Naive thymus-derived CD8-positive, alpha-beta T cell (primary cell): ENCODE measurements at regions not wholly inside any gene's neighbourhood (a gene's known extent, or its start where the extent isn't known, plus 50 kb on each side); places are given as distances from the start of the nearest gene placed in this dataset.
"Not testable (repeated sequence)": the region's sequence is repeated elsewhere in the genome, so short reads cannot be mapped to it uniquely, and the experiment has no call there.

Source experiments
- ATAC-seq, 2 donors: fragments of 150-1000 bp; cut with Tn5 transposase in 1 of 2; sonication (Bioruptor Pico), chemical (Tn5 transposase) in 1 of 2; 1 replicate in 1 of 2; 2 replicates in 1 of 2; pipeline ENCODE4 v1.10.0; 2021; ENCODE audit warnings: mild to moderate bottlenecking in 2 of 2, moderate library complexity in 2 of 2
- POLR2A ChIA-PET: fragments of 350-600 bp; sonication (Branson Sonifier 250); formaldehyde crosslinking; loops from one replicate; lab custom pipeline; 2021; ENCODE audit warnings: antibody characterized with exemption; lab: Charles Lee
- DNase-seq, 10 donors: peaks; one replicate each; pipeline versions ENCODE4 v3.0.0 to v3.0.0-alpha.2; 2020 to 2022
- H3K27ac Mint-ChIP-seq, 10 donors: one replicate each; pipeline ENCODE4 v1.8.0; 2020 to 2022; ENCODE audit warnings: mild to moderate bottlenecking in 10 of 10, mixed read lengths in 10 of 10, moderate library complexity in 4 of 10, inconsistent platforms in 1 of 10
- H3K27me3 Mint-ChIP-seq, 5 donors: one replicate each; pipeline ENCODE4 v1.8.0; 2021 to 2022; ENCODE audit warnings: mixed read lengths in 5 of 5
- H3K36me3 Mint-ChIP-seq, 3 donors: one replicate each; pipeline ENCODE4 v1.8.0; 2020 to 2022; ENCODE audit warnings: mixed read lengths in 3 of 3, mild to moderate bottlenecking in 2 of 3, inconsistent platforms in 1 of 3
- H3K4me1 Mint-ChIP-seq, 4 donors: one replicate each; pipeline ENCODE4 v1.8.0; 2021 to 2022; ENCODE audit warnings: mixed read lengths in 4 of 4
- H3K4me3 Mint-ChIP-seq, 10 donors: one replicate each; pipeline ENCODE4 v1.8.0; 2020 to 2022; ENCODE audit warnings: mild to moderate bottlenecking in 10 of 10, mixed read lengths in 10 of 10, moderate library complexity in 6 of 10, inconsistent platforms in 1 of 10
- H3K9me3 Mint-ChIP-seq, 9 donors: one replicate each; pipeline ENCODE4 v1.8.0; 2020 to 2022; ENCODE audit warnings: mixed read lengths in 9 of 9, mild to moderate bottlenecking in 3 of 9, inconsistent platforms in 1 of 9, moderate library complexity in 1 of 9

DNA sequence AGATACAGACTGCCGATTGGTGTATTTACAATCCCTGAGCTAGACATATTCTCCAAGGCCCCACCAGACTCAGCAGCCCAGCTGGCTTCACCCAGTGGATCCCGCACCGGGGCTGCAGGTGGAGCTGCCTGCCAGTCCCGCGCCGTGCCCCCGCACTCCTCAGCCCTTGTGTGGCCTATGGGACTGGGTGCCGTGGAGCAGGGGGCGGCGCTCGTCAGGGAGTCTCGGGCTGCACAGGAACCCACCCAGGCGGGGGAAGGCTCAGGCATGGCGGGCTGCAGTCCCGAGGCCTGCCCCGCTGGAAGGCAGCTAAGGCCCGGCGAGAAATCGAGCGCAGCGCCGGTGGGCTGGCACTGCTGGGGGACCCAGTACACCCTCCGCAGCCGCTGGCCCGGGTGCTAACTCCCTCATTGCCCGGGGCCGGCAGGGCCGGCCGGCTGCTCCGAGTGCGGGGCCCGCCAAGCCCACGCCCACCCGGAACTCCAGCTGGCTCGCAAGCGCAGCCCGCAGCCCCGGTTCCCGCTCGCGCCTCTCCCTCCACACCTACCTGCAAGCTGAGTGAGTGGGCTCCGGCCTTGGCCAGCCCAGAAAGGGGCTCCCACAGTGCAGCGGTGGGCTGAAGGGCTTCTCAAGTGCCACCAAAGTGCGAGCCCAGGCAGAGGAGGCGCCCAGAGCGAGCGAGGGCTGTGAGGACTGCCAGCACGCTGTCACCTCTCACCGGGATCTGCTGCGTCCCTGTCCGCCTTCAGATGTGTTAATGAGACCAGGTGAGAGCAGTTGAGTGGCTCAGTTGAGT, 137.8 kb upstream of the LCORL start:
- H3K27ac Mint-ChIP-seq, H3K36me3 Mint-ChIP-seq, H3K4me3 Mint-ChIP-seq, POLR2A ChIA-PET, DNase-seq, ATAC-seq, H3K4me1 Mint-ChIP-seq: not testable (repeated sequence)
- H3K27me3 Mint-ChIP-seq, result peaks cover 2 to 19% (median 9%) of the 10 kb centered on the region in 5 donors
- peaks cover 0 to 15% (median 6%) of the 10 kb centered on the region in 9 donors for H3K9me3 Mint-ChIP-seq

DNA sequence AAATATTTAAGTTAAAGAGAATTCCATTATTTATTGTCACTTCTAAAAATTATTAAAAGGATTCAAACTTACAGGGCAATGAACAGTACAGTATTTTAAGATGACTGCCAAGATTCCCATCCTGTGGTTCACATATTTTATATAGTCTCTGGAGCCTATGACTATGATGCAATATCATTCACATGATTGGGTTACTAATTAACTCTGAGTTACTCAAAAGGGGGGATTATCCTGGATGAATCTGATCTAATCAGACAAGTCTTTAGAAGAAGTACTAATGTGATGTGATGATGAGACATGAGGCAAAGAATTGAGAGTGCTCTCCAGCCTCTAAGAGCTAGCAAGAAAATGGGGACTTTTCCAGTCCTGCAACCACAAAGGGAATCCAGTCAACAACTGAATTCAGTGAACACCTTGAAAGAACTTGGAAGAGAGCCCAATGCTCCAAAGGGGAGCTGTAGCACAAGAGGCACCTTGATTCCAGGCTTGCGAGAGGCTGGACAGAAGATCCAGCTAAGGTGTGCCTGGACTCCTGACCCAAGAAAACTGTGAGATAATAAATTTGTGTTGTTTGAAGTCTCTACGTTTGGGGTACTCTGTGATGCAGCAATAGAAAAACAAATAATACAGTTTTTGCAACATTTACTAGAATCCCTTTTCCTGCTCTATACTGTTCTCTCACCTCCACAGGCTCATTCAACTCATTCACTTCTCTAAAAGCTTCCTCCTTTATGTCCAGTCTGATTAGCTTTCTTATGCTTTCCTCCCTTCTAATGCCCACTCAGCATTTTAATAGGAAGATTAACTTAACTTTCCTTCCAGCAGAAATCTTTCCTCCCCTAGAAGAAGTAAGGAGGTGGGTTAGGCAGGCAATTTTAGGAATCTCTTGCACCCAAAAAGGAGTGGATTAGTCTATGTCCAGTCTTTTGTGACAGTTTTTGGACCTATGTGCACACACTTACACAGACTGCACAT, 133.8 kb upstream of the LCORL start:
- POLR2A ChIA-PET, result no interaction called here
- ATAC-seq (no peak), DNase-seq (no peak)
- Mint-ChIP-seq H3K27ac (no peak overlapping the region), H3K4me1 (no peaks in the 10 kb centered on the region), H3K27me3 (peaks cover 0 to 4% (median 1%) of the 10 kb centered on the region in 5 donors), H3K9me3 (peaks cover 0 to 9% (median 0%) of the 10 kb centered on the region in 9 donors), H3K36me3 (no peaks in the 10 kb centered on the region), H3K4me3 (no peak overlapping the region)

DNA sequence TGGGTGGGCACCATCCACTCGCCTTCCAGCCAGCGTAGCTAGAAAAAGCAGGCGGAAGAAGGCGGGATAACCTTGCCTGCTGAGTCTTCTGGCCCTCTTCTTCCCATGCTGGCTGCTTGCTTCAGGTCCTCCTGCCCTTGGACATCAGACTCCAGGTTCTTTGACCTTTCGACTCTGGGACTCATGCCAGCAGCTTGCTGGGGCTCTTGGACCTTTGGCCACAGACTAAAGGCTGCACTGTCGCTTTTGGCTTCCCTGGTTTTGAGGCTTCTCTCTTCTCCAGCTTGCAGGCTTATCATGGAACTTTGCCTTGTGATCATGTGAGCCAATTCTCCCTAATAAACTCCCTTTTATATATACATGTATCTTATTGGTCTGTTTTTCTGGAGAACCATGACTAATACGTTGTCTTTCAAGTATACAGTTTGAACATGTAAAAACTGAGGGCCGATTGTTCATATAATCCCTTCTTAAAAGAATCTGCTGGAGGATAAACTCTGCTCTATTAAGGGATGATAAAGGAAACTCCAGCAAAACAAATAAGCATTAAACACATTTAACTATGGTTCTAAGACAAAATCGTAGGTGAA, 116.6 kb upstream of the LCORL start:
- ATAC-seq (no peak), DNase-seq (no peak)
- POLR2A ChIA-PET, result no interaction called here
- Mint-ChIP-seq H3K27me3 (peaks cover 5 to 19% (median 6%) of the 10 kb centered on the region in 5 donors), H3K9me3 (peaks cover 0 to 9% (median 0%) of the 10 kb centered on the region in 9 donors), H3K36me3 (no peaks in the 10 kb centered on the region), H3K4me3 (no peak overlapping the region), H3K27ac (no peak overlapping the region), H3K4me1 (no peaks in the 10 kb centered on the region)

DNA sequence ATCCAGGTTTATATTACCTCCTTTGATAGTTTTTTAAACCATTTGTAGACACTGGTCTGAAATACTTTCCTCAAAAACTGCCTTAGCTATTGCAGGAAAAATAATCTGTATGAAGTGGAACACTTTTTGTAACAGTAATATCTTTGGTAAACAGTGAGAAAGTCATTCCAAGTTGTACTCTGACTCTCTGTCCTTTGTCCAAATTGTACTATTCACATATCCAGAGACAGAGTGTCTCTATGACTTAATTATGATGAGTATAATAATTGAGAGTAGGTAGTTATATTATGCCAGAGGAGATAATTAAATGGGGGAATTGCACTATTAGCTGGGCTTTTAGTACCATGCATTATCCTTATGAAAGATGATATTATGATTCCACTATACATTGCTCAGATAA, 112.6 kb upstream of the LCORL start:
- no peaks in the 10 kb centered on the region for H3K36me3 Mint-ChIP-seq
- DNase-seq (no peak), ATAC-seq (no peak)
- no peak overlapping the region for H3K4me3 Mint-ChIP-seq
- H3K9me3 Mint-ChIP-seq, result peaks cover 0 to 9% (median 0%) of the 10 kb centered on the region in 9 donors
- H3K27me3 Mint-ChIP-seq, result peaks cover 13 to 38% (median 15%) of the 10 kb centered on the region in 5 donors
- no peak overlapping the region for H3K27ac Mint-ChIP-seq
- no peaks in the 10 kb centered on the region for H3K4me1 Mint-ChIP-seq
- POLR2A ChIA-PET, result no interaction called here

DNA sequence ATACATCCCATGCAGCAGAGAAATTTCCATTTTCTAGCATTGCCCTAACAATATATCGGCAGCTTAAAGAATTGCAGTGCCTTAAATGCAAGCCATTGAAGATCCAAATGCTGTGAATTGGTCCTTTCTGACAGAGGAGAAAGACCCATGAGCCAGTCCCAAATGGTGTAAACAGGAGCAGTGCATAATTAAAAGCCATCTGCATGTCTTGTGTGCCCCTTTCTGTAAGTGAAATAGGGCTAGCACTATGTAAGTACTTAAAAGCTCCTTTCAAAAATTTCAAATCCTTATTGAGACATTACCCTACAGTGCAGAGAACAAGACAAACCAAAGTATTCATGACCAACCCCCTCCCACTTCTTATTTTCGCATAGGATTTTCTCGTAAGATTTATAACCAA, 108.7 kb upstream of the LCORL start:
- peaks cover 0 to 9% (median 0%) of the 10 kb centered on the region in 9 donors for H3K9me3 Mint-ChIP-seq
- H3K27ac Mint-ChIP-seq, result no peak overlapping the region
- DNase-seq (no peak), ATAC-seq (no peak)
- POLR2A ChIA-PET, result no interaction called here
- peaks cover 14 to 47% (median 20%) of the 10 kb centered on the region in 5 donors for H3K27me3 Mint-ChIP-seq
- H3K4me3 Mint-ChIP-seq, result no peak overlapping the region
- no peaks in the 10 kb centered on the region for H3K36me3 Mint-ChIP-seq
- no peaks in the 10 kb centered on the region for H3K4me1 Mint-ChIP-seq

DNA sequence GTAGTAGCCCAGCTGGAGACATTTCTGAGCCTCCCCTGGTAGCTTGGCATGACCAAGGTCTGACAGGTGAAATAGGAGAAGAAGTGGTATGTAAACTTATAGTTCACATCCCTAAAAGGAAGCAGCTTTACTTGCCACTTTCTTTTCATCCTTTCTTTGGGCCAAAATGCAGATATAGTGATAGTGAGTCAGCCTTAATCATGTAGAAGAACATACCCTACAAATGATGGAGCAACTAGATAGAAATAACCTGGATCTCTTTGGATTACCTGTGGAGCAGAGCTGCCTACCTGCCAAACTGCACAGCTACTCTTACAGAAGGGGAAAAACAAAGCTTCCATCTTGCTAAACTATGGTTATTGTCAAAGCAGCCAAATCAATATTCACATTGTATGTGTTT, 106.7 kb upstream of the LCORL start:
- Mint-ChIP-seq H3K36me3 (no peaks in the 10 kb centered on the region), H3K27ac (no peak overlapping the region), H3K9me3 (no peaks in the 10 kb centered on the region), H3K4me1 (no peaks in the 10 kb centered on the region), H3K27me3 (peaks cover 12 to 29% (median 14%) of the 10 kb centered on the region in 5 donors), H3K4me3 (no peak overlapping the region)
- DNase-seq, result no peak
- POLR2A ChIA-PET, result no interaction called here
- no peak for ATAC-seq

DNA sequence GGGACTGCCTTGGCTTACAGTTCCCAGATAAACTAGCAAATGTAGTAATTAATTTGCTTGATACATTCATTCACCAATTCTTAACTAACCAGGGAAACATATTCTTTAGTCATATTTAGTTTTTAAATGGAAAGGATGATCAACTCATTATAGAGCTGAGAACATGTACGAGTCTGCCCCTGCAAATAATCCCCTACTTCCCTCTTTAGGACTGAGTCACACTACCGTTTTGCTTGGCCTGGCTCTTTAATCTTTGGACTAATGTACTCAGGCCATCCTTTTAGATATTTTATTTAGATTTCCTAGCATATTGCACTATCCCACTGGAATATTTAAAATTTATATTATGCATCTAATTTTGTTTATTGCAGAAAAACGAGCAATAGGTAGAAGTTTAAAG, 105.5 kb upstream of the LCORL start:
- POLR2A ChIA-PET, result no interaction called here
- no peak for DNase-seq
- H3K27ac Mint-ChIP-seq, result no peak overlapping the region
- H3K27me3 Mint-ChIP-seq, result peaks cover 10 to 17% (median 13%) of the 10 kb centered on the region in 5 donors
- no peaks in the 10 kb centered on the region for H3K36me3 Mint-ChIP-seq
- ATAC-seq, result no peak
- no peaks in the 10 kb centered on the region for H3K9me3 Mint-ChIP-seq
- no peak overlapping the region for H3K4me3 Mint-ChIP-seq
- H3K4me1 Mint-ChIP-seq, result no peaks in the 10 kb centered on the region

DNA sequence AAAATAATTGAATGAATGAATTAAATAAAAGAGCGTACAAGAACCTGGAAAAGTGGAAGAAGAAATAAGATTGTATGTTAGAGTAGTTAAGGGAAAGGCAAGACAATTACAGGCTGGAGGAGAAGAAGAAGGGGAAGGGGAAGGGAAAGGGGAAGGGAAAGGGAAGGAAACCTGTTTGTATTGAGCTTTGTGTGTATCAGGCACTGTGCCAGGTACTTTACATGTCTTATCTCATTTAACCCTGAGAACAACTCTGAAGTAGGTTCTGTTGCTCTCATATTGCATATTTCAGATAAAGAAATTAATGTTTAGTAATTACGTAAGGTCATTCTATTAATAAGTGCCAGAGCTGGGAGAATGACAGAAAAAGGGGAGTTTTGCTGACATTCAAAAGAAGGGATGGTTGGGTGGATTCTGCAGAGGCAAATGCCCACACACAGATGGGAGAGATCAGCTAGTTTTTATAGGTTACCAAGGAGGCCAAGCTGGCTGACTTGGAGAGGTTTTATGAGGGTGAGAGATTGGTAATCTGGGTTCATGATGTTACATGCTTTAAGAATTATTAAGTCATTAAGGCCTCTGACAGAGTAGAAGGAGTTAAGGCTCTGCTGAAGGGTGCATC, 92.3 kb upstream of the LCORL start:
- Mint-ChIP-seq H3K36me3 (no peaks in the 10 kb centered on the region), H3K4me1 (no peaks in the 10 kb centered on the region), H3K27ac (no peak overlapping the region), H3K9me3 (no peaks in the 10 kb centered on the region), H3K4me3 (no peak overlapping the region), H3K27me3 (peaks cover 15 to 70% (median 25%) of the 10 kb centered on the region in 5 donors)
- no peak for ATAC-seq
- POLR2A ChIA-PET, result no interaction called here
- no peak for DNase-seq

DNA sequence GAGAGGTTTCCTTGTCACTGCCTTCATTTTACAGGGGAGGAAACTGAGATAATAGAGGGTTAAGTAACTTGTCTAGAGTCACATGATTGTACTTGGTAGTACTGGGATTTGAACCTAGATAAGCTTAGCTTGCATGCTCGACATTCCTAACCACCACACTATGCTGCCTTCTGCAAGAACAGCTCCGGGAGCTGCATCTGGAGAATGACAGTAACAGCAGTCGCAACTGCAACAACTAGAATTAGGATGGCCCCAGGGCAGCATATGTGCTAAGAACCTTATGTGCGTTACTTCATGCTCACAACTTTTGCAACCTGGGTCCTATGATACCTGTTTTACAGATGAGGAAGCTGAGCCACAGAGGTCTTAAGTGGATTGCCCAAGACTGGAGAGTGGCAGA, 89.5 kb upstream of the LCORL start:
- H3K4me3 Mint-ChIP-seq, result no peak overlapping the region
- DNase-seq, result no peak
- H3K36me3 Mint-ChIP-seq, result no peaks in the 10 kb centered on the region
- no peaks in the 10 kb centered on the region for H3K9me3 Mint-ChIP-seq
- H3K4me1 Mint-ChIP-seq, result no peaks in the 10 kb centered on the region
- peaks cover 12 to 48% (median 20%) of the 10 kb centered on the region in 5 donors for H3K27me3 Mint-ChIP-seq
- POLR2A ChIA-PET, result no interaction called here
- ATAC-seq, result no peak
- no peak overlapping the region for H3K27ac Mint-ChIP-seq

DNA sequence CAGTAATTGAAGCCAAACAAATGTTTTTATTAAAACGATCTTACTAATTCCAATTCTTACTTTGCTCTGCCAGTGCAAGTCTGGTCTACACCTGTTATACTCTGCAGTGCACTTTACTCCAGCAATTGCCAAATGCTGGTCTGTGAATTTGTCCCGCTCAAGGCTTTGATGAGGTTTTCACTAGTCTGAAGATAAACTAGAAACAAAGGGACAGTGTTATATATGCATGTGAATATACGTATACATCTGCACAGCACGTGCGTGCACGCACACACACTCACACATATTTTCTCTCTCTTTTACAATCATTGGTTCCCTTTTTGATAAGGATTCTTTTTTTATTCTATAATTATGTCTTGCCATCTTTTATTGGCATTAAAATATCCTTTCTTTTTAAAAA, 88.5 kb upstream of the LCORL start:
- Mint-ChIP-seq H3K4me3 (no peak overlapping the region), H3K4me1 (no peaks in the 10 kb centered on the region), H3K27me3 (peaks cover 12 to 48% (median 20%) of the 10 kb centered on the region in 5 donors), H3K36me3 (no peaks in the 10 kb centered on the region), H3K9me3 (no peaks in the 10 kb centered on the region), H3K27ac (no peak overlapping the region)
- POLR2A ChIA-PET, result no interaction called here
- DNase-seq (no peak), ATAC-seq (no peak)

DNA sequence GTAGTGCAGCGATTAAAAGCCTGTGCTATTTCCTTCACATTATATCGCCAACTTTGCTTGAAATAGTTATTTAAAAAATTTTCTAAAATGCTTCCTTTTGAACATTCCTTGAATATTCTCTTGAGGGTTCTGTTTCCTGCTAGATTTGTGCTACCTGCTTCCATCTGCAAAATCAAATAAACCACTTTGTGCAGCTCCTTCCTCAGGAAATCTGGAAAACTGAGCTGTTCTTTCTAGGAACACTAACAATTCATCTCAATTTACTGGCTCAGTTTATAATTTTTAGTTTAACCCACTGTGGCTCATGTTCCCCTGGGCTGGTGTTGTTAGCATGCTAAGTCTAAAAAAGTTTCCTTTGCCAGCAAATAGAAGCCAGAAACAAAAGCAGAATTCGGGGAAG, 88.1 kb upstream of the LCORL start:
- H3K9me3 Mint-ChIP-seq, result no peaks in the 10 kb centered on the region
- no peak for DNase-seq
- no peaks in the 10 kb centered on the region for H3K4me1 Mint-ChIP-seq
- ATAC-seq, result no peak
- POLR2A ChIA-PET, result no interaction called here
- no peak overlapping the region for H3K27ac Mint-ChIP-seq
- no peaks in the 10 kb centered on the region for H3K36me3 Mint-ChIP-seq
- peaks cover 11 to 46% (median 15%) of the 10 kb centered on the region in 5 donors for H3K27me3 Mint-ChIP-seq
- no peak overlapping the region for H3K4me3 Mint-ChIP-seq

DNA sequence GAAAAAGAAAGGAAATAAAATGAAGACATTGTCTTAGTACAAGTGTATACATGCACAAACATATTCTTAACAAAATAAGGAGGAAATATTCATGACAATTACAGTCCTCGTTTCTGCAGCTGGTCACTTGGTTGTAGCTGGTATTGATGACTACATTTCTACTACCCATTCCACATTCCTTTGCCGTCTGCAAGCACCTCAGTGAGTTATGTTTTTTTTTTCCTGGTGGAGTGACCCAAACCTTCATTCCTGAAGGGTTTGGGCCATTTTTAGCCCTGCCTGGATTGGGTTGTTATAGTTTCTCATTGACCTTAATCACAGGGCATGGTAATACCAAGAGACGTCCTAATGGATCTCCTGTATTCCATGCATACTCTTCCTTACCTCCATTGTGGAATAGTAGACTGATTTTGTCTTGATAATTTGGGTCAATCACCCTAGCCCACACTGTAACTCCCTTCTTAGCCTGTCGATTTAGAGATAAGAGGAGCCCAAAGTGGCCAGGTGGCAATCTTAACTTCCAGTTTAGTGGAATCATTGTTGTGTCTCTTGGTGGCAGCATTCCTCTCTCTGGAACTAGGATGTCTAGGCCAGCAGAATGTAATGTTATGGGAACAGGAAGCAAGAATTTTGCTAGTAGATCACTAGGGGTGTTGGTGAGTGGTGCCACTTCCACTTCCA, 86.4 kb upstream of the LCORL start:
- H3K27ac Mint-ChIP-seq, H3K4me1 Mint-ChIP-seq, POLR2A ChIA-PET, H3K9me3 Mint-ChIP-seq, ATAC-seq, H3K4me3 Mint-ChIP-seq, DNase-seq, H3K36me3 Mint-ChIP-seq: not testable (repeated sequence)
- H3K27me3 Mint-ChIP-seq, result peaks cover 5 to 29% (median 8%) of the 10 kb centered on the region in 5 donors
